H9 (cell line): ENCODE measurements at regions not wholly inside any gene's neighbourhood (a gene's known extent, or its start where the extent isn't known, plus 50 kb on each side); places are given as distances from the start of the nearest gene placed in this dataset.

Source experiments
- DNase-seq: peaks from one replicate; pipeline ENCODE4 v3.0.0-alpha.2; 2017
- H2AFZ ChIP-seq: one replicate; pipeline ENCODE4 v1.6.1; 2013; ENCODE audit warnings: mild to moderate bottlenecking, low read length, control low read depth, moderate library complexity
- H2AK5ac ChIP-seq: 2 replicates; pipeline ENCODE4 v1.6.1; 2013; ENCODE audit warnings: low read length, control low read depth, mixed read lengths; ENCODE audit not compliant: insufficient read length
- H2BK120ac ChIP-seq: one replicate; pipeline ENCODE4 v1.6.1; 2013; ENCODE audit warnings: low read depth, mild to moderate bottlenecking, low read length, control low read depth, inconsistent platforms; ENCODE audit not compliant: poor library complexity, severe bottlenecking
- H2BK12ac ChIP-seq: 2 replicates; pipeline ENCODE4 v1.6.1; 2013; ENCODE audit warnings: low read length, control low read depth, mixed read lengths, low read depth; ENCODE audit not compliant: insufficient read length
- H2BK15ac ChIP-seq: 2 replicates; pipeline ENCODE4 v1.6.1; 2013; ENCODE audit warnings: low read depth, low read length, control low read depth
- H2BK20ac ChIP-seq: one replicate; pipeline ENCODE4 v1.6.1; 2013; ENCODE audit warnings: low read depth, mild to moderate bottlenecking, low read length, control low read depth, inconsistent platforms; ENCODE audit not compliant: poor library complexity, severe bottlenecking
- H2BK5ac ChIP-seq: 2 replicates; pipeline ENCODE4 v1.6.1; 2013; ENCODE audit warnings: low read length, control low read depth, mixed read lengths; ENCODE audit not compliant: insufficient read length
- H3K14ac ChIP-seq: 2 replicates; pipeline ENCODE4 v1.6.1; 2013; ENCODE audit warnings: low read length, control low read depth; ENCODE audit not compliant: insufficient read depth
- H3K18ac ChIP-seq: 2 replicates; pipeline ENCODE4 v1.6.1; 2013; ENCODE audit warnings: low read depth, mild to moderate bottlenecking, mixed read lengths, low read length, control low read depth; ENCODE audit not compliant: insufficient read length
- H3K23ac ChIP-seq: 2 replicates; pipeline ENCODE4 v1.6.1; 2013; ENCODE audit warnings: low read length, control low read depth, mixed read lengths, low read depth; ENCODE audit not compliant: insufficient read length
- H3K23me2 ChIP-seq: 2 replicates; pipeline ENCODE4 v1.6.1; 2013; ENCODE audit warnings: low read depth, mild to moderate bottlenecking, mixed read lengths, low read length, control low read depth; ENCODE audit not compliant: insufficient read length, poor library complexity, severe bottlenecking
- H3K27ac ChIP-seq: 2 replicates; pipeline ENCODE4 v1.5.1; 2013; ENCODE audit warnings: low read length, control low read depth, mixed read lengths, low read depth; ENCODE audit not compliant: insufficient read length
- H3K27me3 ChIP-seq: 2 replicates; pipeline ENCODE4 v1.6.1; 2013; ENCODE audit warnings: low read length, control low read depth, inconsistent platforms; ENCODE audit not compliant: insufficient read depth
- H3K4ac ChIP-seq: 2 replicates; pipeline ENCODE4 v1.6.1; 2013; ENCODE audit warnings: low read depth, mild to moderate bottlenecking, control low read depth, inconsistent platforms, low read length, moderate library complexity
- H3K4me1 ChIP-seq: 2 replicates; pipeline ENCODE4 v1.6.1; 2013; ENCODE audit warnings: low read length, control low read depth, inconsistent platforms; ENCODE audit not compliant: insufficient read depth
- H3K4me2 ChIP-seq: 2 replicates; pipeline ENCODE4 v1.6.1; 2013; ENCODE audit warnings: low read length, control low read depth, mixed read lengths; ENCODE audit not compliant: insufficient read length, insufficient read depth
- H3K56ac ChIP-seq: 2 replicates; pipeline ENCODE4 v1.6.1; 2013; ENCODE audit warnings: low read depth, mild to moderate bottlenecking, mixed read lengths, low read length, control low read depth; ENCODE audit not compliant: insufficient read length
- H3K79me1 ChIP-seq: 2 replicates; pipeline ENCODE4 v1.6.1; 2013; ENCODE audit warnings: low read depth, mild to moderate bottlenecking, moderate library complexity, low read length, control low read depth, inconsistent platforms; ENCODE audit not compliant: insufficient read depth, poor library complexity, severe bottlenecking
- H3K79me2 ChIP-seq: 2 replicates; pipeline ENCODE4 v1.6.1; 2013; ENCODE audit warnings: low read length, control low read depth, inconsistent platforms; ENCODE audit not compliant: insufficient read depth
- H3K9ac ChIP-seq: 2 replicates; pipeline ENCODE4 v1.6.1; 2013; ENCODE audit warnings: low read length, control low read depth, mixed read lengths; ENCODE audit not compliant: insufficient read length; ENCODE audit errors: extremely low read depth
- H3K9me3 ChIP-seq: one replicate; pipeline ENCODE4 v1.6.1; 2013; ENCODE audit warnings: low read depth, low read length, inconsistent platforms; ENCODE audit not compliant: control insufficient read depth
- H3T11ph ChIP-seq: one replicate; pipeline ENCODE4 v1.6.1; 2013; ENCODE audit warnings: mild to moderate bottlenecking, low read length, control low read depth, inconsistent platforms
- H4K20me1 ChIP-seq: one replicate; pipeline ENCODE4 v1.6.1; 2013; ENCODE audit not compliant: control insufficient read depth, insufficient read length, insufficient read depth
- H4K5ac ChIP-seq: 2 replicates; pipeline ENCODE4 v1.6.1; 2013; ENCODE audit warnings: low read depth, mild to moderate bottlenecking, mixed read lengths, low read length, control low read depth; ENCODE audit not compliant: insufficient read length
- H4K8ac ChIP-seq: replicated peaks from 2 replicates; pipeline ENCODE4 v1.6.1; 2013; ENCODE audit warnings: low read length, control low read depth, mixed read lengths, low read depth; ENCODE audit not compliant: insufficient read length
- H4K91ac ChIP-seq: 2 replicates; pipeline ENCODE4 v1.6.1; 2013; ENCODE audit warnings: low read depth, mild to moderate bottlenecking, moderate library complexity, mixed read lengths, low read length, control low read depth; ENCODE audit not compliant: insufficient read length
- H3K27ac Mint-ChIP-seq, 3 experiments: 2 replicates in 2 of 3; 3 replicates in 1 of 3; pipeline ENCODE4 v1.8.0; 2020 to 2021; ENCODE audit warnings: mixed read lengths in 3 of 3, mild to moderate bottlenecking in 1 of 3, moderate library complexity in 1 of 3
- H3K27me3 Mint-ChIP-seq: 2 replicates; pipeline ENCODE4 v1.8.0; 2021; ENCODE audit warnings: low read depth, mild to moderate bottlenecking, moderate library complexity, mixed read lengths
- H3K36me3 Mint-ChIP-seq, 3 experiments: 2 replicates in 2 of 3; 3 replicates in 1 of 3; pipeline ENCODE4 v1.8.0; 2020 to 2021; ENCODE audit warnings: low read depth in 3 of 3, mixed read lengths in 3 of 3; ENCODE audit not compliant: insufficient read depth in 1 of 3
- H3K4me1 Mint-ChIP-seq, 2 experiments: 2 replicates each; pipeline ENCODE4 v1.8.0; 2020; ENCODE audit warnings: mixed read lengths in 2 of 2
- H3K4me3 Mint-ChIP-seq, 2 experiments: 2 replicates in 1 of 2; 3 replicates in 1 of 2; pipeline ENCODE4 v1.8.0; 2020 to 2021; ENCODE audit warnings: mild to moderate bottlenecking in 2 of 2, mixed read lengths in 2 of 2, moderate library complexity in 1 of 2
- H3K9me3 Mint-ChIP-seq, 2 experiments: 2 replicates in 1 of 2; 3 replicates in 1 of 2; pipeline ENCODE4 v1.8.0; 2020; ENCODE audit warnings: mild to moderate bottlenecking in 2 of 2, mixed read lengths in 2 of 2, moderate library complexity in 1 of 2
- WGBS: extraction: QIAGEN DNeasy Blood & Tissue Kit; methylation state at CpG from one replicate; pipeline ENCODE4 v1.1.7; 2013; ENCODE audit warnings: missing lambda C conversion rate, low lambda C conversion rate, mixed read lengths; ENCODE audit not compliant: insufficient read length; ENCODE audit errors: extremely low coverage; 5-methylcytosine and 5-hydroxymethylcytosine counted together
- TF ChIP-seq, protein P1 (sequence below): fragments of 200-600 bp; sonication (generic); conservative IDR thresholded peaks from 3 replicates; pipeline ENCODE4 v1.8.0; 2021; ENCODE audit warnings: antibody characterized with exemption, mild to moderate bottlenecking

DNA sequence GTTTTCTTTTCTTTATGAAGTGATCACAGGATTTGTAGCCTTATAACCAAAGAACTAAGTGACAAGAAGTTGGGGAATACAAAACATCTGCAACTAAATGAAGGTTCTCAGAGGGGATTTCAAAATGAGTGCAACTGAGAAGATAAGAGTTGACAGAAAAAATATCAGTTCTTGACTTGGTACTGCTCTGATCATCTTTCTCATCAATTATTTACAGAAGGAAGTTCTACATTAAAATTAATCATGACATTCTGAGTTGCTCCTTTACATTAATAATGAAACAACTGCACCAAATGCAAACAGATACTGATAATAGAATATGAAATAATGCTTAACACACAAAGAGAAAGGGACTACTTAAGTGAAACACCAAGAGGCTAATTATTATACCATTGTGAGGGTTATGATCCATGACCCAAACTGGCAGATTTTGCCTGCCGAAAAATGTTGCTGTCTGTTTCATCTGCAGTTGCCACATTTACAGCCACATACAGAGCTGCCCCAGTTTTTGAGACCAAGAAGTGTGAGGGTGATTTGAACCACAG lies 561.9 kb upstream of the ANO5 start:
- Histone ChIP-seq H4K91ac (no peak overlapping the region), H2BK15ac (no peak overlapping the region), H4K8ac (no peak overlapping the region), H3K79me1 (no peaks in the 10 kb centered on the region), H3K79me2 (no peaks in the 10 kb centered on the region), H3K4me1 (no peaks in the 10 kb centered on the region; the same call in 1 of the 2 replicates), H3K9ac (no peak overlapping the region), H4K5ac (no peak overlapping the region), H2BK5ac (no peak overlapping the region), H3K14ac (no peak overlapping the region), H3K9me3 (no peaks in the 10 kb centered on the region), H3K23me2 (no peaks in the 10 kb centered on the region), H3K23ac (no peak overlapping the region), H2AFZ (no peak overlapping the region), H3K56ac (no peak overlapping the region), H2BK20ac (no peak overlapping the region), H4K20me1 (no peaks in the 10 kb centered on the region), H3K4me2 (no peak overlapping the region), H3K27me3 (no peaks in the 10 kb centered on the region), H3T11ph (no peak overlapping the region), H2BK120ac (no peak overlapping the region), H3K4ac (no peak overlapping the region), H2BK12ac (no peak overlapping the region), H3K27ac (no peak overlapping the region), H2AK5ac (no peak overlapping the region), H3K18ac (no peak overlapping the region)
- no CpG with 5 or more reads among the region's 1 CpG for WGBS
- no peak for DNase-seq
- H3K36me3 Mint-ChIP-seq, result no peaks in the 10 kb centered on the region; a peak in 1 of 7 replicates
- H3K27me3 Mint-ChIP-seq, result no peaks in the 10 kb centered on the region; the same call in 1 of the 2 replicates
- TF ChIP-seq, protein P1, sequence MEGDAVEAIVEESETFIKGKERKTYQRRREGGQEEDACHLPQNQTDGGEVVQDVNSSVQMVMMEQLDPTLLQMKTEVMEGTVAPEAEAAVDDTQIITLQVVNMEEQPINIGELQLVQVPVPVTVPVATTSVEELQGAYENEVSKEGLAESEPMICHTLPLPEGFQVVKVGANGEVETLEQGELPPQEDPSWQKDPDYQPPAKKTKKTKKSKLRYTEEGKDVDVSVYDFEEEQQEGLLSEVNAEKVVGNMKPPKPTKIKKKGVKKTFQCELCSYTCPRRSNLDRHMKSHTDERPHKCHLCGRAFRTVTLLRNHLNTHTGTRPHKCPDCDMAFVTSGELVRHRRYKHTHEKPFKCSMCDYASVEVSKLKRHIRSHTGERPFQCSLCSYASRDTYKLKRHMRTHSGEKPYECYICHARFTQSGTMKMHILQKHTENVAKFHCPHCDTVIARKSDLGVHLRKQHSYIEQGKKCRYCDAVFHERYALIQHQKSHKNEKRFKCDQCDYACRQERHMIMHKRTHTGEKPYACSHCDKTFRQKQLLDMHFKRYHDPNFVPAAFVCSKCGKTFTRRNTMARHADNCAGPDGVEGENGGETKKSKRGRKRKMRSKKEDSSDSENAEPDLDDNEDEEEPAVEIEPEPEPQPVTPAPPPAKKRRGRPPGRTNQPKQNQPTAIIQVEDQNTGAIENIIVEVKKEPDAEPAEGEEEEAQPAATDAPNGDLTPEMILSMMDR, result no peak
- H3K9me3 Mint-ChIP-seq, result no peaks in the 10 kb centered on the region
- H3K4me1 Mint-ChIP-seq, result no peaks in the 10 kb centered on the region
- no peak overlapping the region for H3K27ac Mint-ChIP-seq
- H3K4me3 Mint-ChIP-seq, result no peak overlapping the region
